Psoas muscle (tissue), 7 donors: ENCODE measurements at regions not wholly inside any gene's neighbourhood (a gene's known extent, or its start where the extent isn't known, plus 50 kb on each side); places are given as distances from the start of the nearest gene placed in this dataset.

Experiments
- ATAC-seq, 4 donors: fragments of 200-7000 bp; cut with Tn5 transposase; one replicate each; pipeline ENCODE4 v1.9.1; 2020; ENCODE audit warnings: moderate library complexity in 3 of 4, mild to moderate bottlenecking in 2 of 4
- DNase-seq, 2 donors: peaks; one replicate each; pipeline ENCODE4 v3.0.0-alpha.2; 2020
- H3K27ac ChIP-seq: fragments of 200-600 bp; one replicate; pipeline ENCODE4 v1.8.0; 2022
- H3K27me3 ChIP-seq, 3 donors: fragments of 200-600 bp in 1 of 3; one replicate each; pipeline versions ENCODE4 v1.6.1 to v1.8.0; 2013 to 2022; ENCODE audit warnings: low read length in 2 of 3, mild to moderate bottlenecking in 2 of 3, moderate library complexity in 1 of 3; ENCODE audit not compliant: insufficient read depth in 3 of 3
- H3K36me3 ChIP-seq, 2 donors: fragments of 200-600 bp in 1 of 2; one replicate each; pipeline versions ENCODE4 v1.6.1 to v1.8.0; 2013 to 2022; ENCODE audit warnings: low read depth in 1 of 2, mild to moderate bottlenecking in 1 of 2, moderate library complexity in 1 of 2; ENCODE audit not compliant: insufficient read depth in 1 of 2
- H3K4me1 ChIP-seq: fragments of 200-600 bp; one replicate; pipeline ENCODE4 v1.8.0; 2022
- H3K4me3 ChIP-seq: fragments of 200-600 bp; one replicate; pipeline ENCODE4 v1.8.0; 2022; ENCODE audit warnings: mild to moderate bottlenecking
- H3K9me3 ChIP-seq: fragments of 200-600 bp; one replicate; pipeline ENCODE4 v1.8.0; 2022
- WGBS, 3 donors: extraction: QIAGEN DNeasy Blood & Tissue Kit; methylation state at CpG; one replicate each; pipeline versions ENCODE4 v1.1.6 to v1.1.7; 2013; 5-methylcytosine and 5-hydroxymethylcytosine counted together
- intact Hi-C, 2 donors: fragments of 100-400 bp; cut with DNase I; formaldehyde crosslinking; loops; one replicate each; pipeline versions ENCODE4 v1.11.0 to v1.14.2; 2022
- TF ChIP-seq, protein P1 (sequence below): fragments of 200-600 bp; IDR thresholded peaks from one replicate; pipeline ENCODE4 v1.8.0; 2022; ENCODE audit warnings: antibody characterized with exemption
- donor health status: healthy with polysubstance abuse.
- donor health status: DM: no; HTN: no; CAD: no; lungs with moderate emphysema.
- donor health status: Bipolar disorder and iron deficiency.
- donor health status: healthy.
- donor health status: DM: yes; HTN: yes; CAD: no.
- donor health status: DM: no; HTN: no; CAD: no.
- donor health status: DM: yes; HTN: yes; CAD: no.

DNA sequence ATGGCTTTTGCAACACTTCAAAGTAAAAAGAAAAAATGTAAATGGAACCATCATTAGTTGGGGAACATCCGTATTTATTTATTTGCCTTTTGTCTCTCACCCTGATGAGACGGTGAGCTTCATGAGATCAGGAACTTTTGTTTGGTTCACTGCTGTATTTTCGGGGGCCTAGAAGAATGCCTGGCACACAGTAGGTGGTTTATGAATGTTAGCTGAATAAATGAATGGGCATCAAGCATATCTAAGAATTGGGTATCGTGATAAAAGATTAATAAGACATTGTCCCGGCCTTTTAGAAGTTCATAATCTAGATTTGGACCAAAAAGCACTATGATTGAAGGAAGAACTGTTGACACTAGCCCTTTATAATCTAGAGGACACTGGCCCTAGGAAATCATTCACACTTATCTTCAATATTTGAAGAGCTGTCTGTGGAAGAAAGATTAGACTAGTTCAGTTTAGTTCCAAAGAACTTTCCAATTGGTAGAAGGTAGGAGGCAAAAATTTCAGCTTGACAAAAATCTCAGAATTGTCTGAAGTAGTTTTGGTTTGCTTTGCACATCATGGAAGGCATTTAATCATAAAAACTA lies 70.3 kb upstream of the CD83 start:
- Histone ChIP-seq H3K9me3 (no peaks in the 10 kb centered on the region), H3K27me3 (peaks cover 0 to 17% (median 0%) of the 10 kb centered on the region in 3 donors), H3K4me1 (no peaks in the 10 kb centered on the region), H3K36me3 (no peaks in the 10 kb centered on the region), H3K4me3 (no peak overlapping the region), H3K27ac (no peak overlapping the region)
- intact Hi-C loops, result loop anchor here in 1 of 2 donors (5.0 kb wide), 1 partner anchor 140 kb away; no protein-coding TSS in a partner anchor
- DNase-seq, result no peak
- ATAC-seq, result no peak
- TF ChIP-seq, protein P1, sequence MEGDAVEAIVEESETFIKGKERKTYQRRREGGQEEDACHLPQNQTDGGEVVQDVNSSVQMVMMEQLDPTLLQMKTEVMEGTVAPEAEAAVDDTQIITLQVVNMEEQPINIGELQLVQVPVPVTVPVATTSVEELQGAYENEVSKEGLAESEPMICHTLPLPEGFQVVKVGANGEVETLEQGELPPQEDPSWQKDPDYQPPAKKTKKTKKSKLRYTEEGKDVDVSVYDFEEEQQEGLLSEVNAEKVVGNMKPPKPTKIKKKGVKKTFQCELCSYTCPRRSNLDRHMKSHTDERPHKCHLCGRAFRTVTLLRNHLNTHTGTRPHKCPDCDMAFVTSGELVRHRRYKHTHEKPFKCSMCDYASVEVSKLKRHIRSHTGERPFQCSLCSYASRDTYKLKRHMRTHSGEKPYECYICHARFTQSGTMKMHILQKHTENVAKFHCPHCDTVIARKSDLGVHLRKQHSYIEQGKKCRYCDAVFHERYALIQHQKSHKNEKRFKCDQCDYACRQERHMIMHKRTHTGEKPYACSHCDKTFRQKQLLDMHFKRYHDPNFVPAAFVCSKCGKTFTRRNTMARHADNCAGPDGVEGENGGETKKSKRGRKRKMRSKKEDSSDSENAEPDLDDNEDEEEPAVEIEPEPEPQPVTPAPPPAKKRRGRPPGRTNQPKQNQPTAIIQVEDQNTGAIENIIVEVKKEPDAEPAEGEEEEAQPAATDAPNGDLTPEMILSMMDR, result no peak
- WGBS, 3 donors, result 91 to 95% (median 93%) methylated on average over 5 of the region's 5 CpGs

GRCh38 chr6:14048837-14049236 lies 68.7 kb upstream of the CD83 start:
- Histone ChIP-seq H3K4me3 (no peak overlapping the region), H3K36me3 (no peaks in the 10 kb centered on the region), H3K27me3 (peaks cover 0 to 4% (median 0%) of the 10 kb centered on the region in 3 donors), H3K9me3 (no peaks in the 10 kb centered on the region), H3K4me1 (no peaks in the 10 kb centered on the region), H3K27ac (no peak overlapping the region)
- TF ChIP-seq, protein P1, result no peak
- no peak for DNase-seq
- intact Hi-C loops, result loop anchor here in 1 of 2 donors (5.0 kb wide), 1 partner anchor 142 kb away; no protein-coding TSS in a partner anchor
- 80 to 88% (median 81%) methylated on average over 3 of the region's 3 CpGs for WGBS, 3 donors
- ATAC-seq, result no peak

- intact Hi-C loops, result no loop called here
- Histone ChIP-seq H3K27ac (no peak overlapping the region), H3K9me3 (no peaks in the 10 kb centered on the region), H3K36me3 (no peaks in the 10 kb centered on the region), H3K27me3 (peaks cover 0 to 4% (median 0%) of the 10 kb centered on the region in 3 donors), H3K4me1 (no peaks in the 10 kb centered on the region), H3K4me3 (no peak overlapping the region)
- ATAC-seq, result no peak
- TF ChIP-seq, protein P1, result no peak
- no peak for DNase-seq
- 33 to 44% (median 38%) methylated on average over 2 of the region's 2 CpGs for WGBS, 3 donors
These were observed 66.2 kb upstream of the CD83 start for GRCh38 chr6:14051355-14051754.

GRCh38 chr6:14053811-14054210 lies 63.8 kb upstream of the CD83 start:
- intact Hi-C loops, result no loop called here
- no peaks in the 10 kb centered on the region for H3K9me3 ChIP-seq
- 87 to 93% (median 88%) methylated on average over 2 of the region's 2 CpGs for WGBS, 3 donors
- H3K27ac ChIP-seq, result no peak overlapping the region
- ATAC-seq, result no peak
- H3K4me1 ChIP-seq, result no peaks in the 10 kb centered on the region
- no peaks in the 10 kb centered on the region for H3K36me3 ChIP-seq
- peaks cover 0 to 17% (median 0%) of the 10 kb centered on the region in 3 donors for H3K27me3 ChIP-seq
- TF ChIP-seq, protein P1, result no peak
- H3K4me3 ChIP-seq, result no peak overlapping the region
- DNase-seq, result no peak

DNA sequence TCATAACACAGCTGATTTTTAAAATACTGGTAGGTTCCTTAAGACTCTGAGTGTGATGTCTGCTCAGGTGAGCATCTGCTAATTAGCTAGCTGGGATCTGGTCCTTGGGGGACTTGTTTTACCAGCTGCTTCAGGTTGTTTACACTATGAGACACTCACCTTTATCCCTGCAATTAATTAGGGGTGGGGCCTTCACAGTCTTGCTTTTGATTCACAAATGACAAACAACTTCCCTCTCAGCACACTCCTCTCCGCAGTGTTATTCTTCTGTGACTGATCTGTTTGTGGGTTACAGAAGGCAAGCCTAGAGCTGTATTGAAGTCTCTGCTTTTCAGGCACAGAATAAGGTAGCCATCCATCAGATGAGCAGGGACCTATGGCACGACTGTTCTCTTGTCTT lies 62.0 kb upstream of the CD83 start:
- no peak overlapping the region for H3K4me3 ChIP-seq
- WGBS, 3 donors, result 53 to 63% (median 53%) methylated on average over 2 of the region's 2 CpGs
- intact Hi-C loops, result no loop called here
- H3K36me3 ChIP-seq, result no peaks in the 10 kb centered on the region
- no peak for DNase-seq
- ATAC-seq, result no peak
- no peak overlapping the region for H3K27ac ChIP-seq
- TF ChIP-seq, protein P1, result no peak
- H3K27me3 ChIP-seq, result peaks cover 0 to 29% (median 0%) of the 10 kb centered on the region in 3 donors
- H3K4me1 ChIP-seq, result no peaks in the 10 kb centered on the region
- no peaks in the 10 kb centered on the region for H3K9me3 ChIP-seq
